ENCODE measurements at regions not wholly inside any gene's neighbourhood (a gene's known extent, or its start where the extent isn't known, plus 50 kb on each side); places are given as distances from the start of the nearest gene placed in this dataset.

- TF ChIP-seq POLR2AphosphoS5 (IDR thresholded peaks at IDR 0.05) = no peak
- TF ChIP-seq, protein P1, sequence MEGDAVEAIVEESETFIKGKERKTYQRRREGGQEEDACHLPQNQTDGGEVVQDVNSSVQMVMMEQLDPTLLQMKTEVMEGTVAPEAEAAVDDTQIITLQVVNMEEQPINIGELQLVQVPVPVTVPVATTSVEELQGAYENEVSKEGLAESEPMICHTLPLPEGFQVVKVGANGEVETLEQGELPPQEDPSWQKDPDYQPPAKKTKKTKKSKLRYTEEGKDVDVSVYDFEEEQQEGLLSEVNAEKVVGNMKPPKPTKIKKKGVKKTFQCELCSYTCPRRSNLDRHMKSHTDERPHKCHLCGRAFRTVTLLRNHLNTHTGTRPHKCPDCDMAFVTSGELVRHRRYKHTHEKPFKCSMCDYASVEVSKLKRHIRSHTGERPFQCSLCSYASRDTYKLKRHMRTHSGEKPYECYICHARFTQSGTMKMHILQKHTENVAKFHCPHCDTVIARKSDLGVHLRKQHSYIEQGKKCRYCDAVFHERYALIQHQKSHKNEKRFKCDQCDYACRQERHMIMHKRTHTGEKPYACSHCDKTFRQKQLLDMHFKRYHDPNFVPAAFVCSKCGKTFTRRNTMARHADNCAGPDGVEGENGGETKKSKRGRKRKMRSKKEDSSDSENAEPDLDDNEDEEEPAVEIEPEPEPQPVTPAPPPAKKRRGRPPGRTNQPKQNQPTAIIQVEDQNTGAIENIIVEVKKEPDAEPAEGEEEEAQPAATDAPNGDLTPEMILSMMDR (IDR thresholded peaks at IDR 0.05) = no peak
- TF ChIP-seq POLR2A (IDR thresholded peaks at IDR 0.05) = no peak
- TF ChIP-seq EP300 (IDR thresholded peaks at IDR 0.05) = no peak
Observed at GRCh38 chr20:39880890-39881289, 808.1 kb downstream of the MAFB start.
